NCI-H2171 (cell line): ENCODE measurements at regions not wholly inside any gene's neighbourhood (a gene's known extent, or its start where the extent isn't known, plus 50 kb on each side); places are given as distances from the start of the nearest gene placed in this dataset.

ENCODE experiments used
- DNase-seq: peaks from one replicate; lab custom pipeline; 2025; lab: John Stamatoyannopoulos, UW

- no peak for DNase-seq
Measured at GRCh38 chr14:93870377-93870776, 56.8 kb upstream of the FAM181A start.

- DNase-seq, result no peak
Measured at GRCh38 chr14:93869427-93869826, 57.7 kb upstream of the FAM181A start.

DNA sequence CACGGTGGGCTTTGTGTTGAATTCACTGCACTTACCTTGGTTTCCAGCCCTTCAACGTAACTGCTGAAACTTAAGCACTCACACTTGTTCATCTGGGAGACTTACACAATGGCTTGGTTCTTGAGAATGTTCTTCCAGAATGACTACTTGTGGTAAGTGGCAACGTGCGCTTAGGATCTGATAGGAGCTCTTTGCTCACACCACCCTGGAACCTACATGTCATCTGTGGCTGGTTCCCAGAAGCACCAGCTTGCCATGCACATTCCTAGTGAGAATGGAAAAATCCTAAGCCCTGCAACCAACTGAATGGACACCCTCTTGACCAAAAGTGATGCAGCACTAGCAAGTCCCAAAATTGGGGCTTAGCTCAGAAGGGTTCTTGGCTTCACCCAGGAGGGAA lies 59.0 kb upstream of the FAM181A start:
- no peak for DNase-seq

GRCh38 chr14:93862265-93862664 lies 64.9 kb upstream of the FAM181A start:
- DNase-seq, result no peak

- no peak for DNase-seq
Measured at GRCh38 chr14:93861836-93862235, 65.3 kb upstream of the FAM181A start.

DNA sequence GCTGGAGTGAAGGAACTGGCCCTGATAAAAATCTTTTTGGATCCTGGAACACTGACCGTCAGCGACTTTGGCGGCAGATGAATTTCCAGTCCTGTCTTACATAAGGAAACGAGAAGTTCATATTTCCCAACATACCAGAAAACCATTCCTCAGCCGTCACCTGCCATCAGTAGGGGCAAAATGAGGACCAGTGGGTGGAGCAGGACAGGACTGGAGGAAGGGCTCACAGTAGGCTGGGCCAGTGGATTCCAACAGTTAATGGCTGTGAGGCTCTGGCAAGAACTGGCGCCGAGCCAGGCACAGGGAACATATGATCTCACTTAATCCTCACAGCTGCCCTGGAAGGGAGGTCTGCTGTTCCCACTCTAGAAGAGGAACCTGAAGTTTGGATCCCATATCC lies 67.2 kb upstream of the FAM181A start:
- DNase-seq, result no peak

GRCh38 chr14:93858896-93859295 lies 68.2 kb upstream of the FAM181A start:
- DNase-seq, result no peak

- peak; percentile 49 for DNase-seq
Measured at GRCh38 chr14:93857500-93858283, 69.4 kb upstream of the PRIMA1 start.

GRCh38 chr14:93857081-93857480 lies 68.8 kb upstream of the PRIMA1 start:
- peak; percentile 82 for DNase-seq

- peak; percentile 44 for DNase-seq
Measured at GRCh38 chr14:93855737-93856136, 67.5 kb upstream of the PRIMA1 start.

- DNase-seq, result no peak
Measured at GRCh38 chr14:93847473-93847872, 59.2 kb upstream of the PRIMA1 start.

- DNase-seq, result no peak
Measured at GRCh38 chr14:93838238-93838637, 50.0 kb upstream of the PRIMA1 start.
